ENCODE measurements at regions not wholly inside any gene's neighbourhood (a gene's known extent, or its start where the extent isn't known, plus 50 kb on each side); places are given as distances from the start of the nearest gene placed in this dataset.
"Not testable (repeated sequence)": the region's sequence is repeated elsewhere in the genome, so short reads cannot be mapped to it uniquely, and the experiment has no call there.

- intact Hi-C loops (cut with DNase I), result no loop called here
- no peaks in the 10 kb centered on the region for H3K27me3 ChIP-seq (ENCODE audit: control insufficient read depth in 1 of 2, insufficient read depth in 2 of 2, low read length in 1 of 2)
- H3K4me1 ChIP-seq (ENCODE audit: control insufficient read depth in 1 of 2, insufficient read depth in 2 of 2, low read length in 2 of 2), result no peaks in the 10 kb centered on the region
- ATAC-seq (ENCODE audit: low FRiP score) (no peak), DNase-seq (no peak)
- WGBS, 2 donors, result 48 to 59% methylated on average over 4 of the region's 4 CpGs
- H3K4me3 ChIP-seq (ENCODE audit: low read length in 2 of 2), result no peak overlapping the region
- no peak overlapping the region for H3K27ac ChIP-seq (ENCODE audit: low read depth in 1 of 2, low read length in 2 of 2)
- H3K36me3 ChIP-seq (ENCODE audit: control insufficient read depth in 1 of 2, insufficient read depth in 2 of 2, low read length in 1 of 2), result no peaks in the 10 kb centered on the region
- H3K9me3 ChIP-seq (ENCODE audit: control insufficient read depth, low read length), result no peaks in the 10 kb centered on the region
Measured at GRCh38 chr6:55046869-55047422, 127.4 kb upstream of the HCRTR2 start.

- no peak overlapping the region for H3K4me3 ChIP-seq (ENCODE audit: low read length in 2 of 2)
- no peaks in the 10 kb centered on the region for H3K27me3 ChIP-seq (ENCODE audit: control insufficient read depth in 1 of 2, insufficient read depth in 2 of 2, low read length in 1 of 2)
- ATAC-seq (ENCODE audit: low FRiP score), result no peak
- H3K9me3 ChIP-seq (ENCODE audit: control insufficient read depth, low read length), result no peaks in the 10 kb centered on the region
- no peaks in the 10 kb centered on the region for H3K36me3 ChIP-seq (ENCODE audit: control insufficient read depth in 1 of 2, insufficient read depth in 2 of 2, low read length in 1 of 2)
- DNase-seq, result no peak
- intact Hi-C loops (cut with DNase I), result no loop called here
- H3K27ac ChIP-seq (ENCODE audit: low read depth in 1 of 2, low read length in 2 of 2), result no peak overlapping the region
- 69 to 71% methylated on average over 2 of the region's 2 CpGs for WGBS, 2 donors
- H3K4me1 ChIP-seq (ENCODE audit: control insufficient read depth in 1 of 2, insufficient read depth in 2 of 2, low read length in 2 of 2), result no peaks in the 10 kb centered on the region
Measured at GRCh38 chr6:55047451-55048044, 126.8 kb upstream of the HCRTR2 start.

GRCh38 chr6:55049866-55050265 lies 124.4 kb upstream of the HCRTR2 start:
- WGBS, 2 donors, result 93 to 95% methylated on average over 1 of the region's 1 CpG
- H3K9me3 ChIP-seq (ENCODE audit: control insufficient read depth, low read length), result no peaks in the 10 kb centered on the region
- H3K36me3 ChIP-seq (ENCODE audit: control insufficient read depth in 1 of 2, insufficient read depth in 2 of 2, low read length in 1 of 2), result no peaks in the 10 kb centered on the region
- ATAC-seq (ENCODE audit: low FRiP score) (no peak), DNase-seq (no peak)
- H3K4me1 ChIP-seq (ENCODE audit: control insufficient read depth in 1 of 2, insufficient read depth in 2 of 2, low read length in 2 of 2), result no peaks in the 10 kb centered on the region
- no peak overlapping the region for H3K27ac ChIP-seq (ENCODE audit: low read depth in 1 of 2, low read length in 2 of 2)
- no peaks in the 10 kb centered on the region for H3K27me3 ChIP-seq (ENCODE audit: control insufficient read depth in 1 of 2, insufficient read depth in 2 of 2, low read length in 1 of 2)
- H3K4me3 ChIP-seq (ENCODE audit: low read length in 2 of 2), result no peak overlapping the region
- intact Hi-C loops (cut with DNase I), result no loop called here

GRCh38 chr6:55052846-55053245 lies 121.5 kb upstream of the HCRTR2 start:
- DNase-seq (no peak), ATAC-seq (ENCODE audit: low FRiP score) (no peak)
- no peaks in the 10 kb centered on the region for H3K4me1 ChIP-seq (ENCODE audit: control insufficient read depth in 1 of 2, insufficient read depth in 2 of 2, low read length in 2 of 2)
- H3K9me3 ChIP-seq (ENCODE audit: control insufficient read depth, low read length), result no peaks in the 10 kb centered on the region
- H3K4me3 ChIP-seq (ENCODE audit: low read length in 2 of 2), result no peak overlapping the region
- H3K27me3 ChIP-seq (ENCODE audit: control insufficient read depth in 1 of 2, insufficient read depth in 2 of 2, low read length in 1 of 2), result no peaks in the 10 kb centered on the region
- intact Hi-C loops (cut with DNase I), result no loop called here
- H3K36me3 ChIP-seq (ENCODE audit: control insufficient read depth in 1 of 2, insufficient read depth in 2 of 2, low read length in 1 of 2), result no peaks in the 10 kb centered on the region
- H3K27ac ChIP-seq (ENCODE audit: low read depth in 1 of 2, low read length in 2 of 2), result no peak overlapping the region

- Histone ChIP-seq H3K27me3 (ENCODE audit: control insufficient read depth in 1 of 2, insufficient read depth in 2 of 2, low read length in 1 of 2) (no peaks in the 10 kb centered on the region), H3K27ac (ENCODE audit: low read depth in 1 of 2, low read length in 2 of 2) (no peak overlapping the region), H3K9me3 (ENCODE audit: control insufficient read depth, low read length) (peaks cover 2% of the 10 kb centered on the region), H3K4me1 (ENCODE audit: control insufficient read depth in 1 of 2, insufficient read depth in 2 of 2, low read length in 2 of 2) (no peaks in the 10 kb centered on the region), H3K4me3 (ENCODE audit: low read length in 2 of 2) (no peak overlapping the region), H3K36me3 (ENCODE audit: control insufficient read depth in 1 of 2, insufficient read depth in 2 of 2, low read length in 1 of 2) (no peaks in the 10 kb centered on the region)
- intact Hi-C loops (cut with DNase I), result no loop called here
- no peak for DNase-seq
- ATAC-seq (ENCODE audit: low FRiP score), result no peak
Measured at GRCh38 chr6:55058682-55059081, 115.6 kb upstream of the HCRTR2 start.

- DNase-seq (no peak), ATAC-seq (ENCODE audit: low FRiP score) (no peak)
- 85 to 86% methylated on average over 3 of the region's 3 CpGs for WGBS, 2 donors
Measured at GRCh38 chr6:55064711-55065420, 109.4 kb upstream of the HCRTR2 start.

GRCh38 chr6:55069132-55069781 lies 105.1 kb upstream of the HCRTR2 start:
- Histone ChIP-seq H3K27me3 (ENCODE audit: control insufficient read depth in 1 of 2, insufficient read depth in 2 of 2, low read length in 1 of 2) (no peaks in the 10 kb centered on the region), H3K4me3 (ENCODE audit: low read length in 2 of 2) (no peak overlapping the region), H3K27ac (ENCODE audit: low read depth in 1 of 2, low read length in 2 of 2) (no peak overlapping the region), H3K9me3 (ENCODE audit: control insufficient read depth, low read length) (no peaks in the 10 kb centered on the region), H3K36me3 (ENCODE audit: control insufficient read depth in 1 of 2, insufficient read depth in 2 of 2, low read length in 1 of 2) (no peaks in the 10 kb centered on the region), H3K4me1 (ENCODE audit: control insufficient read depth in 1 of 2, insufficient read depth in 2 of 2, low read length in 2 of 2) (no peaks in the 10 kb centered on the region)
- 25 to 26% methylated on average over 3 of the region's 3 CpGs for WGBS, 2 donors
- DNase-seq, result no peak
- intact Hi-C loops (cut with DNase I), result loop anchor here in 1 of 2 donors (2.0 kb wide), 1 partner anchor 1084 kb away; no protein-coding TSS in a partner anchor
- no peak for ATAC-seq (ENCODE audit: low FRiP score)

More at GRCh38 chr6:55064711-55065420, 109.4 kb upstream of the HCRTR2 start:
- Histone ChIP-seq H3K27ac (ENCODE audit: low read depth in 1 of 2, low read length in 2 of 2) (no peak overlapping the region), H3K4me3 (ENCODE audit: low read length in 2 of 2) (no peak overlapping the region), H3K27me3 (ENCODE audit: control insufficient read depth in 1 of 2, insufficient read depth in 2 of 2, low read length in 1 of 2) (no peaks in the 10 kb centered on the region), H3K4me1 (ENCODE audit: control insufficient read depth in 1 of 2, insufficient read depth in 2 of 2, low read length in 2 of 2) (no peaks in the 10 kb centered on the region), H3K9me3 (ENCODE audit: control insufficient read depth, low read length) (peaks cover 2% of the 10 kb centered on the region), H3K36me3 (ENCODE audit: control insufficient read depth in 1 of 2, insufficient read depth in 2 of 2, low read length in 1 of 2) (no peaks in the 10 kb centered on the region)
- intact Hi-C loops (cut with DNase I), result no loop called here

GRCh38 chr6:55082021-55082420 lies 92.3 kb upstream of the HCRTR2 start:
- 88 to 91% methylated on average over 3 of the region's 3 CpGs for WGBS, 2 donors
- no peak for DNase-seq
- Histone ChIP-seq H3K27ac (ENCODE audit: low read depth in 1 of 2, low read length in 2 of 2) (no peak overlapping the region), H3K4me3 (ENCODE audit: low read length in 2 of 2) (no peak overlapping the region), H3K4me1 (ENCODE audit: control insufficient read depth in 1 of 2, insufficient read depth in 2 of 2, low read length in 2 of 2) (no peaks in the 10 kb centered on the region), H3K36me3 (ENCODE audit: control insufficient read depth in 1 of 2, insufficient read depth in 2 of 2, low read length in 1 of 2) (no peaks in the 10 kb centered on the region), H3K9me3 (ENCODE audit: control insufficient read depth, low read length) (no peaks in the 10 kb centered on the region), H3K27me3 (ENCODE audit: control insufficient read depth in 1 of 2, insufficient read depth in 2 of 2, low read length in 1 of 2) (no peaks in the 10 kb centered on the region)
- intact Hi-C loops (cut with DNase I), result no loop called here
- ATAC-seq (ENCODE audit: low FRiP score), result no peak

- H3K27me3 ChIP-seq (ENCODE audit: control insufficient read depth in 1 of 2, insufficient read depth in 2 of 2, low read length in 1 of 2); H3K36me3 ChIP-seq (ENCODE audit: control insufficient read depth in 1 of 2, insufficient read depth in 2 of 2, low read length in 1 of 2); H3K27ac ChIP-seq (ENCODE audit: low read depth in 1 of 2, low read length in 2 of 2); DNase-seq; intact Hi-C loops (cut with DNase I); H3K9me3 ChIP-seq (ENCODE audit: control insufficient read depth, low read length); H3K4me1 ChIP-seq (ENCODE audit: control insufficient read depth in 1 of 2, insufficient read depth in 2 of 2, low read length in 2 of 2); H3K4me3 ChIP-seq (ENCODE audit: low read length in 2 of 2); ATAC-seq (ENCODE audit: low FRiP score): not testable (repeated sequence)
- 75 to 78% methylated on average over 6 of the region's 6 CpGs for WGBS, 2 donors
Measured at GRCh38 chr6:55088011-55088410, 86.3 kb upstream of the HCRTR2 start.
